GM12878 (cell line): ENCODE measurements at regions not wholly inside any gene's neighbourhood (a gene's known extent, or its start where the extent isn't known, plus 50 kb on each side); places are given as distances from the start of the nearest gene placed in this dataset.

Experiments
- ATAC-seq: fragments of 200-7000 bp; cut with Tn5 transposase; 3 replicates; pipeline ENCODE4 v1.9.1; 2020; ENCODE audit warnings: mild to moderate bottlenecking, moderate library complexity
- BruUV-seq: library from RNA; stranded (reverse); fragments of 400-500 nt; replicated peaks from 2 replicates; lab custom pipeline; 2021; lab: Mats Ljungman, UMichigan
- CTCF ChIA-PET: fragments of 300-600 bp; sonication (Branson Sonifier 250); formaldehyde crosslinking; extraction: SDS; loops from one replicate; lab custom pipeline; 2021; ENCODE audit warnings: inconsistent platforms; lab: Yijun Ruan, JAX
- POLR2A ChIA-PET: fragments of 350-600 bp; formaldehyde crosslinking; extraction: SDS; loops from one replicate; lab custom pipeline; 2021; ENCODE audit warnings: inconsistent platforms; lab: Charles Lee
- RAD21 ChIA-PET: fragments of 300-600 bp; sonication (Branson Sonifier 250); formaldehyde crosslinking; loops from one replicate; lab custom pipeline; 2023; ENCODE audit warnings: antibody characterized with exemption; ENCODE audit not compliant: unreplicated experiment; lab: Charles Lee
- SMC1A ChIA-PET: fragments of 300-600 bp; sonication (Branson Sonifier 250); formaldehyde crosslinking; loops from one replicate; lab custom pipeline; 2023; ENCODE audit not compliant: unreplicated experiment, uncharacterized antibody; lab: Charles Lee
- DNase-seq: peaks from one replicate; pipeline ENCODE4 v3.0.0-alpha.2; 2011; ENCODE audit warnings: low read depth, low spot score
- FAIRE-seq: peaks from 3 replicates; lab custom pipeline; 2011; peaks lifted over from hg19 to GRCh38; lab: Jason Lieb, UNC
- H2AFZ ChIP-seq: 2 replicates; pipeline ENCODE4 v1.6.0; 2011; ENCODE audit warnings: low read depth, low read length, control low read depth; ENCODE audit not compliant: control insufficient read depth
- H3K27ac ChIP-seq: 2 replicates; pipeline ENCODE4 v1.5.1; 2011; ENCODE audit warnings: control low read depth; ENCODE audit not compliant: control insufficient read depth, insufficient read depth
- H3K27me3 ChIP-seq, 2 experiments: replicated peaks in 1 of 2; 2 replicates each; pipeline versions ENCODE4 v1.6.0 to v1.6.1; 2011; ENCODE audit warnings: low read length in 1 of 2; ENCODE audit not compliant: control insufficient read depth in 2 of 2, insufficient read depth in 2 of 2
- H3K36me3 ChIP-seq, 2 experiments: 2 replicates each; pipeline ENCODE4 v1.5.1; 2011; ENCODE audit warnings: low read length in 1 of 2; ENCODE audit not compliant: control insufficient read depth in 2 of 2, insufficient read depth in 2 of 2
- H3K4me1 ChIP-seq: 2 replicates; pipeline ENCODE4 v1.6.1; 2011; ENCODE audit warnings: mild to moderate bottlenecking, low read length, moderate library complexity, mixed read lengths; ENCODE audit not compliant: control insufficient read depth, insufficient read depth
- H3K4me2 ChIP-seq: 2 replicates; pipeline ENCODE4 v1.6.0; 2011; ENCODE audit warnings: control low read depth; ENCODE audit not compliant: control insufficient read depth, insufficient read depth
- H3K4me3 ChIP-seq: fragments of 200-600 bp; sonication (generic); 2 replicates; pipeline ENCODE4 v1.5.1; 2016
- H3K79me2 ChIP-seq: 2 replicates; pipeline ENCODE4 v1.6.0; 2011; ENCODE audit warnings: low read length; ENCODE audit not compliant: control insufficient read depth, insufficient read depth
- H3K9ac ChIP-seq: 2 replicates; pipeline ENCODE4 v1.8.0; 2011; ENCODE audit warnings: low read length, control low read depth, mixed read lengths; ENCODE audit not compliant: control insufficient read depth, insufficient read depth
- H3K9me3 ChIP-seq: replicated peaks from 3 replicates; pipeline ENCODE4 v1.5.1; 2011; ENCODE audit warnings: mild to moderate bottlenecking, low read length; ENCODE audit not compliant: control insufficient read depth, insufficient read depth
- H4K20me1 ChIP-seq: 2 replicates; pipeline ENCODE4 v1.6.0; 2011; ENCODE audit not compliant: control insufficient read depth, insufficient read depth
- CREB1 ChIP-seq: IDR thresholded peaks from 2 replicates; pipeline ENCODE4 v1.6.1; 2012; ENCODE audit warnings: low read depth, mild to moderate bottlenecking, inconsistent platforms
- CTCF ChIP-seq, 3 experiments: IDR thresholded peaks in 2 of 3; conservative IDR thresholded peaks in 1 of 3; 2 replicates each; pipeline ENCODE4 v1.5.1; 2011; ENCODE audit warnings: low read depth in 3 of 3, low read length in 3 of 3, mild to moderate bottlenecking in 3 of 3, control low read depth in 2 of 3, moderate library complexity in 2 of 3, inconsistent platforms in 1 of 3, mixed read lengths in 1 of 3; ENCODE audit not compliant: control insufficient read depth in 2 of 3, insufficient read depth in 1 of 3; ENCODE audit errors: extremely low read depth in 1 of 3
- EGR1 ChIP-seq, 2 experiments: IDR thresholded peaks; 1 replicate in 1 of 2; 2 replicates in 1 of 2; pipeline ENCODE4 v1.6.1; 2011 to 2012; ENCODE audit warnings: low read depth in 2 of 2, low read length in 2 of 2, borderline replicate concordance in 1 of 2, mild to moderate bottlenecking in 1 of 2, moderate library complexity in 1 of 2
- PAX8 ChIP-seq: fragments of 450-650 bp; IDR thresholded peaks from 2 replicates; pipeline ENCODE4 v1.6.1; 2017; ENCODE audit warnings: mild to moderate bottlenecking, moderate library complexity
- ZBTB33 ChIP-seq: fragments of 450-650 bp; IDR thresholded peaks from 2 replicates; pipeline ENCODE4 v1.6.1; 2017; ENCODE audit warnings: mild to moderate bottlenecking
- WGBS: methylation state at CpG from one replicate; pipeline ENCODE4 v1.1.6; 2016; ENCODE audit warnings: low lambda C conversion rate; ENCODE audit not compliant: insufficient replicate concordance, insufficient coverage; ENCODE audit errors: missing lambda C conversion rate; 5-methylcytosine and 5-hydroxymethylcytosine counted together
- in situ Hi-C: fragments of 300-500 bp; cut with MboI; formaldehyde crosslinking; loops from 9 replicates; pipeline ENCODE4 v1.14.3; 2018; ENCODE audit warnings: mixed read lengths
- intact Hi-C: fragments of 100-400 bp; cut with micrococcal nuclease; formaldehyde crosslinking; loops from one replicate; pipeline ENCODE4 v1.14.2; 2022; ENCODE audit not compliant: unreplicated experiment

GRCh38 chr2:160550048-160550447, 56.4 kb upstream of the RBMS1 start:
- intact Hi-C loops (no loop called here), in situ Hi-C loops (no loop called here)
- FAIRE-seq (no peak), ATAC-seq (no peak), DNase-seq (no peak)
- Histone ChIP-seq H4K20me1 (no peaks in the 10 kb centered on the region), H3K27ac (no peak overlapping the region), H3K9ac (no peak overlapping the region), H3K79me2 (no peaks in the 10 kb centered on the region), H3K4me2 (no peak overlapping the region), H3K9me3 (no peaks in the 10 kb centered on the region), H3K36me3 (no peaks in the 10 kb centered on the region), H3K4me1 (no peaks in the 10 kb centered on the region), H3K27me3 (no peaks in the 10 kb centered on the region), H3K4me3 (no peak overlapping the region), H2AFZ (no peak overlapping the region)
- no TSS peak for BruUV-seq
- SMC1A ChIA-PET: no interaction called here
- RAD21 ChIA-PET: no interaction called here
- CTCF ChIA-PET: no interaction called here
- POLR2A ChIA-PET: no interaction called here
- WGBS: 23% methylated on average over 2 of the region's 2 CpGs
- TF ChIP-seq ZBTB33 (no peak), CTCF (IDR thresholded peaks at IDR 0.05 in 2 of 3, conservative IDR thresholded peaks at IDR 0.05 in 1 of 3; ENCODE audit: control insufficient read depth in 2 of 3, extremely low read depth in 1 of 3, insufficient read depth in 1 of 3, low read depth in 3 of 3, low read length in 3 of 3) (no peak), PAX8 (no peak), CREB1 (no peak), EGR1 (IDR thresholded peaks at IDR 0.05; ENCODE audit: borderline replicate concordance in 1 of 2, low read depth in 2 of 2, low read length in 2 of 2) (no peak)
